ENCODE measurements at regions not wholly inside any gene's neighbourhood (a gene's known extent, or its start where the extent isn't known, plus 50 kb on each side); places are given as distances from the start of the nearest gene placed in this dataset.

DNA sequence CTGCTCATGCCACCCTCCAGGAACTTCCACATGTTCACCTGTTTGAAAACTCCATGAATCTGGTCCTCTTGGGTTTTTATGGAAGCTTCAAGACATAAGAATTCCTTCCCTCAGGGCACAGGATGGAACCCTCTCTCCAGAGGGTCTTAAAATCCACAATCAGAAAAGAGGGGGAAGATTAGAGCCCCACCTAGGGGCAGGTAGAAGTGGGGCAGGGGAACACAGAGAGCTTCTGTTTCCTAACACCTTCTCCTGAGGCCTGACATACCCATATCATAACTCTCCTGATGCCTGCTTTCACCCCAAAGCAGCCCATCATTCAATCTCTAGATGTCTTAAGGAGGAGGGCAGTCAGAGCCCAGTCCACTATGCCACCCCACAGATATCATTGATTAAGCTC is 1087.7 kb upstream of the ARRDC3 start:
- H3K36me3 Mint-ChIP-seq = no peaks in the 10 kb centered on the region
- no peaks in the 10 kb centered on the region for H3K27me3 Mint-ChIP-seq
- H3K27ac Mint-ChIP-seq = no peak overlapping the region
- no peak overlapping the region for H3K4me3 Mint-ChIP-seq
- H3K9me3 Mint-ChIP-seq (ENCODE audit: low read depth) = peaks cover 9% of the 10 kb centered on the region
- H3K4me1 Mint-ChIP-seq (ENCODE audit: low read depth) = no peaks in the 10 kb centered on the region

DNA sequence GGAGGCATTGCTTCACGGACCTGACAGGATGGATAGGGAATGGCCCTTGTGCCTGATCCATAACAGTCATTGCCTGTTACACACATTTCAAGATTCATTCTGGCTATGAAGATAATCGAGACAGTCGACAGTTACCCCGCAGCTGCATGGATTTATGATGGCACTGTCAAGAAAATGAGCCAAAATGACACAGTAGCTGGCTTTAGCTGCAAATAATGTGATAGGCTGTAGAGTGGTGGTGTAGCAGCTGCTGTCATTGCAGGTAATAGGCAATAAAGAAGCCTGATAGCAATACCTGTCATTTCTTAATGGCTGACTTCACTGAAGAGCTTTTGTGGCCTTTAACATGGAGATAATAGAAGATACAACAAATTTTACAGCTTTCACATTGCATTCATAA is 1085.2 kb upstream of the ARRDC3 start:
- Mint-ChIP-seq H3K4me1 (ENCODE audit: low read depth) (no peaks in the 10 kb centered on the region), H3K36me3 (no peaks in the 10 kb centered on the region), H3K27ac (no peak overlapping the region), H3K27me3 (no peaks in the 10 kb centered on the region), H3K9me3 (ENCODE audit: low read depth) (peaks cover 5% of the 10 kb centered on the region), H3K4me3 (no peak overlapping the region)

DNA sequence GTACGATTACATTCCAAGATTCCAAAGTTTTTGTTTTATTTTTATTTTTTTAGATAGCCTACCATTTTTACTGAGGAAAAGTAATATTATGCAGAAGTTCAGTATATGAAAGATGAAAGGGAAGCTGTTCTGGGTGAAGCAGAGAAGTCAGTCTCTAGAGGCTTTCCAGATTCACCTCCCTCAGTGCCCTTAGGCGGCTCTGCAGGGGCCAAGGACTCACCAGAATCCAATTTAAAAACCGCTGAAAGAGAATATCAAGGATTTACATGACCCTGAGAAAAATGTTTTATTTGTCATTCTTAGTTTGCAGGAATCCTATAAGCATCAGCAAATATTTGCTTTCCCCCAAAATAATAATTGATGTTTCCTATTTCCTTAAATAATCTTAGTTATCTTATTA is 1084.6 kb upstream of the ARRDC3 start:
- Mint-ChIP-seq H3K36me3 (no peaks in the 10 kb centered on the region), H3K27ac (no peak overlapping the region)

DNA sequence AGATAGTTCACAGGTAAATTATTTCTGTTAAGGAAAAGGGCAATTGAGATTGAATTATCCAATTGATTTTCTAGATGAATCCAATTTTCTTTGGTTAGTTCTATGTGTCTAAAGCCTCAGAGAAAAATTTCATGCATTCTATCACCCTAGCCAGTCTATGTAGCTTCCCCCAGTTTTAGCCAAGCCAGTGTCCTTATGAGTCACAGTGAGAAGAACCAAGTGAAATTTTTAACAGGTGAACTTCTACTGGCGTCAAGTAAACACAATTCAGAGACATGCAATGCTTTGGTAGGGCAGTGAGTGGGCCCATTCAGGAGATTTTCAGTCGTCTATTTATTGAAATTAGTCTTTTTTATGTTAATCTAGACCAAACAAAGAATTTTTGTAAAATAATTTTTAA is 1077.4 kb upstream of the ARRDC3 start:
- no peaks in the 10 kb centered on the region for H3K27me3 Mint-ChIP-seq

More for the DNA sequence above, 1084.6 kb upstream of the ARRDC3 start:
- Mint-ChIP-seq H3K4me1 (ENCODE audit: low read depth) (no peaks in the 10 kb centered on the region), H3K9me3 (ENCODE audit: low read depth) (no peaks in the 10 kb centered on the region), H3K4me3 (no peak overlapping the region), H3K27me3 (no peaks in the 10 kb centered on the region)

DNA sequence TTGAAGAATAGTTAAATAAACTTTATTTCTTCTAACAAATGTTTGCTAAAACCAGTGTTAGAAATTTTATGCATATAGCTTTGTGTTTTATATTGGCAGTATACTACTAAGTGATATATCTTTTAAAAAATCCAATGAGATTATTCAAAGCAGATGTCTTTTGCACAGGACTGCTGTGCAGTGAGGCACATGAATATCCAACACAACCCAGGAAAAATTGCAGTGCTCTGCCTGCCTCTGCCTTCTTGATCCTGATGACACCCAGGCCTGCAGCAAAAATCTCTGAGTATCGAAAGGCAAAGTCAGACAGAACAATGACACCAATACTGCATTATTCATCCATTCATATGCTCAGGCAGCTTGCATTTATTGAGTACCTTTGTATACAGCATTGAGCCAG is 1076.5 kb upstream of the ARRDC3 start:
- Mint-ChIP-seq H3K36me3 (no peaks in the 10 kb centered on the region), H3K27ac (no peak overlapping the region), H3K4me1 (ENCODE audit: low read depth) (no peaks in the 10 kb centered on the region), H3K9me3 (ENCODE audit: low read depth) (no peaks in the 10 kb centered on the region), H3K4me3 (no peak overlapping the region), H3K27me3 (no peaks in the 10 kb centered on the region)

More for the DNA sequence above, 1077.4 kb upstream of the ARRDC3 start:
- H3K4me3 Mint-ChIP-seq = no peak overlapping the region
- H3K9me3 Mint-ChIP-seq (ENCODE audit: low read depth) = no peaks in the 10 kb centered on the region
- H3K4me1 Mint-ChIP-seq (ENCODE audit: low read depth) = no peaks in the 10 kb centered on the region
- H3K27ac Mint-ChIP-seq = no peak overlapping the region
- H3K36me3 Mint-ChIP-seq = no peaks in the 10 kb centered on the region

DNA sequence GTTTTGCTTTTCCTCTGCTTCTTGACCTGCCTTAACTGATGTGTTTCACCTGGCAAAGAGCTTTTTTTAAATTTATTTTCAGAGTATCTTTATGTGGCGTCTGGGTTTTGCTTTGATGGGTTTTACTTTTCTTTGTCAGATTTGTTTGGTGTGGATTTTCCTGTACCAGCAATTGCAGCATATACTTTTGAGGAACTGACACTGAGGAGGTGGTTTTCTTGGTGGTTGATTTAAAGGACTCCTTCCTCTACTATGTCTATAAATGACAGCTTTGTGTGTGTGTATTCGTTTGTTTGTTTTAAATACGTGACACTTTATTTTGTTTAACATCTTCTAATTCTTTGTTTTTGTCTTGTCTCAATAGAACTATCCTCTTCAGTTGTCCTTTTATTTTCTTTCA is 1071.9 kb upstream of the ARRDC3 start:
- no peaks in the 10 kb centered on the region for H3K4me1 Mint-ChIP-seq (ENCODE audit: low read depth)
- H3K27ac Mint-ChIP-seq = no peak overlapping the region
- no peak overlapping the region for H3K4me3 Mint-ChIP-seq
- no peaks in the 10 kb centered on the region for H3K27me3 Mint-ChIP-seq
- no peaks in the 10 kb centered on the region for H3K9me3 Mint-ChIP-seq (ENCODE audit: low read depth)
- H3K36me3 Mint-ChIP-seq = no peaks in the 10 kb centered on the region

DNA sequence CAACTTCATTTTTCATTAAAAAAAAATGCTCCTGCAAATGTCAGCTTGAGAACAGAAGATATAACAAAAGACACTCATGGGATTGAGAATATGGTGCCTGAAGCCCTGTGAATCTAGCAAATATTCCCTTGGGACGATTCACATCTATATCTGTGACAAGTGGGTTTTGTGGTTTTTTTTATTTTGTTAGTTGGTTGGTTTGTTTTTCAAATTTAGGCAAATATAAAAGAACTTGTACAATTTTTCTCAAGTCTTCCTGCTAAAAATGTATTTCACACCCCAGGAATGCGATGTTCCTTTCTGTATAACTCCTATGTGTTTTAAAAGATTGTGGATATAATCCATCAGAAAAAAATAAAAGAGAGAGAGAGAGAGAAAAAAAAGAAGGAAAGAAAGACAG is 1061.8 kb upstream of the ARRDC3 start:
- Mint-ChIP-seq H3K27me3 (no peaks in the 10 kb centered on the region), H3K9me3 (ENCODE audit: low read depth) (peaks cover 5% of the 10 kb centered on the region), H3K4me3 (no peak overlapping the region), H3K4me1 (ENCODE audit: low read depth) (no peaks in the 10 kb centered on the region), H3K27ac (no peak overlapping the region), H3K36me3 (no peaks in the 10 kb centered on the region)

DNA sequence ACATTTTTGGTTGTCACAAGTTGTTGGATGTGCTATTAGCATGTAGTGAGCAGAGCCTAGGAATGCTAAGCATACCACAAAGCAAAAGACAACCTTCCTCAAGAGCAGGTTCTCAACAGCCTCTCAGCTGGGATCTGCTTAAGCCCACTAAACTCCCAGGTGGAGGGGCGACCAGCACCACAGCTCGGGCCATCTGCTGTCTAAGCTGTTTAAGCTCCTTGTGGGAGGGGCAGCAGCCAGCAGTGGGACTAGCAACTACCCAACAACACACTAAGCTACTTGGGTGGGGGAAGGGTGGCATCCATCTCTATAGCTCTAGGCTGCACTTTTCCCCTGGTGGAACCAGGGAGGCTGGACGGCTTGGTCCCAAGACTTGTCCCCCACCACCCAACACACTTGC is 1052.7 kb upstream of the ARRDC3 start:
- H3K4me3 Mint-ChIP-seq = no peak overlapping the region
- H3K27me3 Mint-ChIP-seq = no peaks in the 10 kb centered on the region
- no peaks in the 10 kb centered on the region for H3K36me3 Mint-ChIP-seq
- H3K4me1 Mint-ChIP-seq (ENCODE audit: low read depth) = no peaks in the 10 kb centered on the region
- H3K27ac Mint-ChIP-seq = no peak overlapping the region
- peaks cover 12% of the 10 kb centered on the region for H3K9me3 Mint-ChIP-seq (ENCODE audit: low read depth)

DNA sequence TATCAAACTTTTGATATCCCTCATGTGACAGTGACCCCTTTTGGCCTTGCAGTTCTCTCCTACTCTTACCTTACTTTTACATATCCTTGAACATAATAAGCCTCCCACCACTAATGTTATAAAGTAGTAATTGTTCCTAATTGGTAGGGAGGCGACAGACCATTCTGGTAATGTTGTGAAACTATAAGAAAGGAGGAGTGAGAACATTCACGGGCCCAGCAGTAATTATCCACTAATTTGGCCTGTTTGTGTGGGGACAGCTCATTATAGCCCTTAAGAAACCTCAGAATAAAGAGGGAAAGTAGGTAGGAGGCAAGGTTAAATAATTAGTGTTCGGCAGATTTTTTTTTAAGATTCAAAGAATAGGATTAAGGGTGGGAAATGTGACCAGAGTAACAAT is 1046.5 kb upstream of the ARRDC3 start:
- Mint-ChIP-seq H3K9me3 (ENCODE audit: low read depth) (peaks cover 7% of the 10 kb centered on the region), H3K27me3 (no peaks in the 10 kb centered on the region), H3K4me3 (no peak overlapping the region), H3K36me3 (no peaks in the 10 kb centered on the region), H3K4me1 (ENCODE audit: low read depth) (no peaks in the 10 kb centered on the region), H3K27ac (no peak overlapping the region)

DNA sequence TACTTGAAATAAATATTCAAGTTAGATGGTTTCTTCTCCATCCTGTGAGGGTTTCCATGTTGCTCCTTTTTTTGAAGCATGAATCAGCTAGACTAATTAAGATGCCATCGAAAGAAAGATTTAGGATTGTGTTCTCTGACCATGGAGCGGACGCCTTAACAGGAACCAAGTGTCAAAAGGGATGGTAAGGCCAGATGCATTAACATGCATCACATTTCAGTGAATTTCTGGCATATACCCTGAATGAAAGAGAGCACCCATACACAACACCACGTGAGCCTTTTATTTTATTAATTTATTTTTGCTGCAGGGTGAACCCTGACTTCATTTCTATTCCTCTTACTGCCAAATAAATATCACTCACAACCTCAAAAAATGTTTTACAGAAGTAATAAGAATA is 1045.3 kb upstream of the ARRDC3 start:
- Mint-ChIP-seq H3K27ac (no peak overlapping the region), H3K4me1 (ENCODE audit: low read depth) (no peaks in the 10 kb centered on the region), H3K9me3 (ENCODE audit: low read depth) (peaks cover 7% of the 10 kb centered on the region), H3K4me3 (no peak overlapping the region), H3K27me3 (no peaks in the 10 kb centered on the region), H3K36me3 (no peaks in the 10 kb centered on the region)

DNA sequence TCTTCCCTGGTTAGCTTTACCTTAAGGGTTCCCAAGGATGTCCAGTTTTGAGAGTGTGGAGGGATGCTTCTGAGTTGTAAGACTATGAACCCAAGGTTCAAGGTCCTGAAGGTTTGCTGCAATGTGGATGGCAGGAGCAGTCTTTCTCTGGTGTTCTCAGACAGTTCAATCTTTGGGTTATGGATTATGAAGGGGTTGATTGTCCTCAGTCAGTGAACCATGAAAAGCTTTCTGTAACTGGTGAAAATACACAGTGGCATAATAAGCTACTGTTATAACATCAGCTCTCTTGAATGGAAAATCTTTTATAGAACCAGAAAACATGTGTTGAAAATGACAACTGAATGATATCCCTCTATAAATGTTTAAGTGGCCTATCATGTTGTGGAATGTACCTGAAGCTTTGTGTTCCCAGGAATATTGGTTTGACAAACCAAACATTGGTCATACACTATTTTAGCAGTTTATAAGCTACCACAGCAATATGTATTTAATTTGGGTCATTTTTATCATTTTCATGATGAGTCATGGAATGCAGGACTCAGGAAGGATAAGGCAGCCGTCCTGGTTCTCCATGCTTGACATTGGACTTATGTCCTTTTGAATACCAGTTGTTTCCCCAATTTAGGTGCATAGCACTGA is 1041.8 kb upstream of the ARRDC3 start:
- H3K36me3 Mint-ChIP-seq = no peaks in the 10 kb centered on the region
- no peak overlapping the region for H3K27ac Mint-ChIP-seq
- H3K4me1 Mint-ChIP-seq (ENCODE audit: low read depth) = no peaks in the 10 kb centered on the region
- H3K9me3 Mint-ChIP-seq (ENCODE audit: low read depth) = peaks cover 13% of the 10 kb centered on the region
- H3K4me3 Mint-ChIP-seq = no peak overlapping the region
- H3K27me3 Mint-ChIP-seq = no peaks in the 10 kb centered on the region

DNA sequence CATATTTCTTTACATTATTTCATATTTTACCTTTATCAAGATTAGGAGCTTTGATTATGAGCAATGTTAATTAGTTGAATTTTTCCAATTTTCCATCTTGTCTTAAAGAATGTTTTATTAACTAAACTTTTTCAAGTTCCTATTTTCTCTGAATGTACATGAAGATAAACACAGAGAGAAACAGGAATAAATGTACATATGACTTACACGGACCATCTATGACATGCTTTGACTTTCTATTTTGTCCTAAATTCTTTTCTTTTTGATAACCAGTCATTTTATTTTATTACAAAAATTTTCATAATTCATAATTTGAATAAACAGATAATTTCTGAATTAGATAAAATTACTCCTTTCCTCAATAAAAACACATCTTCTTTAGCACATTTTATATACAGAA is 1038.8 kb upstream of the ARRDC3 start:
- Mint-ChIP-seq H3K27ac (no peak overlapping the region), H3K27me3 (no peaks in the 10 kb centered on the region), H3K9me3 (ENCODE audit: low read depth) (peaks cover 10% of the 10 kb centered on the region), H3K4me3 (no peak overlapping the region), H3K4me1 (ENCODE audit: low read depth) (no peaks in the 10 kb centered on the region), H3K36me3 (no peaks in the 10 kb centered on the region)

DNA sequence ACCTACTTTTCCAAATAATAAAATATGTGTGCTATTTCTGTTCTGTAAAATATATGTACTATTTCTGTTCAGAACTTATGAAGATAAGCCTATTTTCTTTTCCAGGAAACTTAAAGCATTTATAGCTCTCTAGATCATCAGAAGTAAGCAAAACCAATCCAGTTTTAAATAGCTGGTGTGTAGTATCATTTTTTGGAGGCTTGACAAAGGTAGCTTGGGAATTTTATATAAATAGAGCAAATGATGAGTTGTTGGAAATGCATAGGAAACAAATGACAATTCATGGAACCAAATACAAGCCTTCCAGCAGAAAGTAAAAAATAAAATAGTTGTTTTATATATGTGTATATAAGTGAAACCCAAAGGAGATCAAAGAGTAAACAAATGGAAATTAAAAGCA is 1038.1 kb upstream of the ARRDC3 start:
- Mint-ChIP-seq H3K4me3 (no peak overlapping the region), H3K36me3 (no peaks in the 10 kb centered on the region), H3K9me3 (ENCODE audit: low read depth) (peaks cover 10% of the 10 kb centered on the region), H3K27me3 (no peaks in the 10 kb centered on the region), H3K4me1 (ENCODE audit: low read depth) (no peaks in the 10 kb centered on the region), H3K27ac (no peak overlapping the region)

DNA sequence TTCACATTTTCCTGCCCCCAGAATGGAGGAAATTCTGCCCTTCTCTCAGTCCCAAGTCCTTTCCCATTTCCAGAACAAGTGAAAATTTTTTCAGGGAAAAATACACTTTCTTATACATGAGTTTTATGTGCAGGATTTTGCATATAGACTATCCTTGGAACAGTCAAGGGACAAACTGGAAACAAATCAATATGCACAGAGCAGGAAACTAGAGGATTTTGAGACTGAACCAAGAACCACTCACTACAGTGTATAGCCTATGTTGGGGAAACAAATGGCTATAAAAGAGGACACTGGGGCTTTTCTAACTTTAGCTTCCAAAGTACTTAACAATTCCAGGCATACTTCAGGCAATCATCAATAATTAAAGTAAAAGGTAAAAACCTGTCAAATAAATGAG is 1036.1 kb upstream of the ARRDC3 start:
- no peak overlapping the region for H3K27ac Mint-ChIP-seq
- H3K4me3 Mint-ChIP-seq = no peak overlapping the region
- no peaks in the 10 kb centered on the region for H3K27me3 Mint-ChIP-seq
- peaks cover 10% of the 10 kb centered on the region for H3K9me3 Mint-ChIP-seq (ENCODE audit: low read depth)
- no peaks in the 10 kb centered on the region for H3K36me3 Mint-ChIP-seq
- H3K4me1 Mint-ChIP-seq (ENCODE audit: low read depth) = no peaks in the 10 kb centered on the region

DNA sequence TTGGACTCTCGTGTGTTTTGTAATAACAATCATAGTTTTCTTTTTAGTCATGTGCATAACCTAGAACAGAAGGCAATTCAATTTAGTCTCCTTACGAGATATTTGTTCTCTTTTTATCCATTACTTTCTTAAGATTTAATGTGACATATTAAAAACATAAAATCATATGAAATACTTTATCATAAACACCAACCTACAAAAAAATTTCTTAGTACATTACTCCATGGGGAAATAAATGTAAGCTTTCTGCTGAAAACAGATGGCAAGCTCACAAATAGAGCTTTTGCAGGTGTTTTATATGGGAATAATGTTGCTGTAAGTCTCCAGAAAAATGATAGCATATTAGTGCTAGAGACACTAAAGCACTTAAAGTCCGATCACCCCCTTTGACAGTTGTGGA is 1035.2 kb upstream of the ARRDC3 start:
- H3K36me3 Mint-ChIP-seq = no peaks in the 10 kb centered on the region
- no peak overlapping the region for H3K4me3 Mint-ChIP-seq
- H3K4me1 Mint-ChIP-seq (ENCODE audit: low read depth) = no peaks in the 10 kb centered on the region
- H3K27ac Mint-ChIP-seq = no peak overlapping the region
- no peaks in the 10 kb centered on the region for H3K27me3 Mint-ChIP-seq
- H3K9me3 Mint-ChIP-seq (ENCODE audit: low read depth) = peaks cover 6% of the 10 kb centered on the region

DNA sequence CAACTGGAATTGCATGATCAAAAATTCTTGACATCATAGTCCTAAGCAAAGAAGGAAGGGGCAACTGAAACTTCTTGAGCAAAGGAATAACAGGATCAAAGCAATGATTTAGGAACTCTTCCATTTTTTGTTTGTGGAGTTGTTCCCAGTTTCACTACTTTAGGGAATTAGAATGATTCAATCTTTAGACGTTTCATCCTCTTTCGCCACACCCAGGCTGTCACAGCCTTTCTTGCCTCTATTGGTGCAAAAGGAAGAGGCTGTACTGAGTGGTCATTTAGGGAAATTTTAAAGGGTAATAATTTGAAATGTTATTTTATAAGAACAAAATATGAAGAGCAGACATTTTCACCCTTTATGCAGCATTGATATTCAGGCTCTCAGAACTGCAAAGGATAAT is 1026.0 kb upstream of the ARRDC3 start:
- H3K36me3 Mint-ChIP-seq = no peaks in the 10 kb centered on the region
- H3K27me3 Mint-ChIP-seq = no peaks in the 10 kb centered on the region
- no peak overlapping the region for H3K4me3 Mint-ChIP-seq
- H3K27ac Mint-ChIP-seq = no peak overlapping the region
- H3K9me3 Mint-ChIP-seq (ENCODE audit: low read depth) = peaks cover 4% of the 10 kb centered on the region
- no peaks in the 10 kb centered on the region for H3K4me1 Mint-ChIP-seq (ENCODE audit: low read depth)
